Natural killer cell (primary cell): ENCODE measurements at regions not wholly inside any gene's neighbourhood (a gene's known extent, or its start where the extent isn't known, plus 50 kb on each side); places are given as distances from the start of the nearest gene placed in this dataset.

Experiments used
- ATAC-seq, 3 donors: fragments of 150-1000 bp in 2 of 3; fragments of 200-7000 bp in 1 of 3; cut with Tn5 transposase; 1 replicate in 1 of 3; 2 replicates in 2 of 3; pipeline ENCODE4 v1.10.0; 2021; ENCODE audit warnings: mild to moderate bottlenecking in 2 of 3, moderate library complexity in 2 of 3
- DNase-seq, 2 donors: peaks; one replicate each; pipeline versions ENCODE4 v3.0.0 to v3.0.0-alpha.2; 2013 to 2021; ENCODE audit warnings: mixed read lengths in 1 of 2
- H3K27ac ChIP-seq: one replicate; pipeline ENCODE4 v1.5.1; 2013; ENCODE audit warnings: mild to moderate bottlenecking, low read length
- H3K27me3 ChIP-seq: one replicate; pipeline ENCODE4 v1.6.1; 2013; ENCODE audit warnings: low read length; ENCODE audit not compliant: control insufficient read depth, insufficient read depth
- H3K36me3 ChIP-seq: one replicate; pipeline ENCODE4 v1.6.1; 2013; ENCODE audit warnings: low read length; ENCODE audit not compliant: control insufficient read depth, insufficient read depth
- H3K4me1 ChIP-seq: one replicate; pipeline ENCODE4 v1.6.1; 2013; ENCODE audit warnings: low read length; ENCODE audit not compliant: control insufficient read depth, insufficient read depth
- H3K4me3 ChIP-seq: one replicate; pipeline ENCODE4 v1.5.1; 2013; ENCODE audit warnings: low read length
- H3K9me3 ChIP-seq: one replicate; pipeline ENCODE4 v1.6.1; 2013; ENCODE audit warnings: low read length; ENCODE audit not compliant: control insufficient read depth, insufficient read depth
- H3K27ac Mint-ChIP-seq, 2 donors: one replicate each; pipeline ENCODE4 v1.8.0; 2022; ENCODE audit warnings: mild to moderate bottlenecking in 2 of 2, mixed read lengths in 2 of 2, moderate library complexity in 1 of 2
- H3K27me3 Mint-ChIP-seq, 2 donors: one replicate each; pipeline ENCODE4 v1.8.0; 2022; ENCODE audit warnings: low read depth in 2 of 2, mixed read lengths in 2 of 2
- H3K36me3 Mint-ChIP-seq: one replicate; pipeline ENCODE4 v1.8.0; 2022; ENCODE audit warnings: mixed read lengths
- H3K4me1 Mint-ChIP-seq, 2 donors: one replicate each; pipeline ENCODE4 v1.8.0; 2022; ENCODE audit warnings: mixed read lengths in 2 of 2
- H3K4me3 Mint-ChIP-seq: one replicate; pipeline ENCODE4 v1.8.0; 2022; ENCODE audit warnings: mild to moderate bottlenecking, moderate library complexity, mixed read lengths
- H3K9me3 Mint-ChIP-seq, 2 donors: one replicate each; pipeline ENCODE4 v1.8.0; 2022; ENCODE audit warnings: mixed read lengths in 2 of 2
- WGBS: methylation state at CpG from one replicate; pipeline ENCODE4 v1.1.7; 2013; ENCODE audit warnings: missing lambda C conversion rate; ENCODE audit not compliant: insufficient coverage; 5-methylcytosine and 5-hydroxymethylcytosine counted together
- intact Hi-C: fragments of 100-400 bp; cut with micrococcal nuclease; formaldehyde crosslinking; loops from one replicate; pipeline ENCODE4 v1.14.2; 2022
- TF ChIP-seq, protein P1 (sequence below): fragments of 200-600 bp; IDR thresholded peaks from one replicate; pipeline ENCODE4 v1.8.0; 2022; ENCODE audit warnings: antibody characterized with exemption

- no peak overlapping the region for H3K27ac Mint-ChIP-seq
- peaks cover 0 to 3% of the 10 kb centered on the region in 2 donors for H3K9me3 Mint-ChIP-seq
- H3K4me3 Mint-ChIP-seq, result no peak overlapping the region
- Histone ChIP-seq H3K27me3 (no peaks in the 10 kb centered on the region), H3K4me3 (no peak overlapping the region), H3K4me1 (peaks cover 18% of the 10 kb centered on the region), H3K9me3 (no peaks in the 10 kb centered on the region), H3K36me3 (no peaks in the 10 kb centered on the region), H3K27ac (no peak overlapping the region)
- 84% methylated on average over 7 of the region's 7 CpGs for WGBS
- intact Hi-C loops, result no loop called here
- H3K36me3 Mint-ChIP-seq, result no peaks in the 10 kb centered on the region
- peaks cover 0 to 4% of the 10 kb centered on the region in 2 donors for H3K27me3 Mint-ChIP-seq
- DNase-seq (no peak), ATAC-seq (no peak)
- H3K4me1 Mint-ChIP-seq, result peaks cover 15 to 28% of the 10 kb centered on the region in 2 donors
- TF ChIP-seq, protein P1, sequence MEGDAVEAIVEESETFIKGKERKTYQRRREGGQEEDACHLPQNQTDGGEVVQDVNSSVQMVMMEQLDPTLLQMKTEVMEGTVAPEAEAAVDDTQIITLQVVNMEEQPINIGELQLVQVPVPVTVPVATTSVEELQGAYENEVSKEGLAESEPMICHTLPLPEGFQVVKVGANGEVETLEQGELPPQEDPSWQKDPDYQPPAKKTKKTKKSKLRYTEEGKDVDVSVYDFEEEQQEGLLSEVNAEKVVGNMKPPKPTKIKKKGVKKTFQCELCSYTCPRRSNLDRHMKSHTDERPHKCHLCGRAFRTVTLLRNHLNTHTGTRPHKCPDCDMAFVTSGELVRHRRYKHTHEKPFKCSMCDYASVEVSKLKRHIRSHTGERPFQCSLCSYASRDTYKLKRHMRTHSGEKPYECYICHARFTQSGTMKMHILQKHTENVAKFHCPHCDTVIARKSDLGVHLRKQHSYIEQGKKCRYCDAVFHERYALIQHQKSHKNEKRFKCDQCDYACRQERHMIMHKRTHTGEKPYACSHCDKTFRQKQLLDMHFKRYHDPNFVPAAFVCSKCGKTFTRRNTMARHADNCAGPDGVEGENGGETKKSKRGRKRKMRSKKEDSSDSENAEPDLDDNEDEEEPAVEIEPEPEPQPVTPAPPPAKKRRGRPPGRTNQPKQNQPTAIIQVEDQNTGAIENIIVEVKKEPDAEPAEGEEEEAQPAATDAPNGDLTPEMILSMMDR, result no peak
Measured at GRCh38 chr2:10238396-10238795, 64.3 kb upstream of the HPCAL1 start.

GRCh38 chr2:10238991-10239485, 63.7 kb upstream of the HPCAL1 start:
- H3K27ac ChIP-seq, result no peak overlapping the region
- H3K27ac Mint-ChIP-seq, result no peak overlapping the region
- H3K9me3 Mint-ChIP-seq, result no peaks in the 10 kb centered on the region
- H3K27me3 Mint-ChIP-seq, result peaks cover 0 to 8% of the 10 kb centered on the region in 2 donors
- H3K4me1 ChIP-seq, result peaks cover 18% of the 10 kb centered on the region
- H3K4me3 Mint-ChIP-seq, result no peak overlapping the region
- H3K9me3 ChIP-seq, result no peaks in the 10 kb centered on the region
- H3K36me3 ChIP-seq, result no peaks in the 10 kb centered on the region
- H3K36me3 Mint-ChIP-seq, result no peaks in the 10 kb centered on the region
- TF ChIP-seq, protein P1, result no peak
- 90% methylated on average over 11 of the region's 13 CpGs for WGBS
- H3K27me3 ChIP-seq, result no peaks in the 10 kb centered on the region
- no peak for ATAC-seq
- no peak for DNase-seq
- H3K4me3 ChIP-seq, result no peak overlapping the region
- H3K4me1 Mint-ChIP-seq, result peaks cover 9 to 22% of the 10 kb centered on the region in 2 donors
- intact Hi-C loops, result no loop called here

- no peak overlapping the region for H3K4me3 Mint-ChIP-seq
- intact Hi-C loops, result no loop called here
- DNase-seq (no peak), ATAC-seq (no peak)
- no peak overlapping the region for H3K27ac ChIP-seq
- H3K4me1 Mint-ChIP-seq, result peaks cover 8 to 21% of the 10 kb centered on the region in 2 donors
- no peaks in the 10 kb centered on the region for H3K9me3 Mint-ChIP-seq
- peaks cover 0 to 8% of the 10 kb centered on the region in 2 donors for H3K27me3 Mint-ChIP-seq
- no peak overlapping the region for H3K27ac Mint-ChIP-seq
- H3K4me1 ChIP-seq, result peaks cover 18% of the 10 kb centered on the region
- H3K36me3 ChIP-seq, result no peaks in the 10 kb centered on the region
- no peaks in the 10 kb centered on the region for H3K9me3 ChIP-seq
- H3K27me3 ChIP-seq, result no peaks in the 10 kb centered on the region
- no peaks in the 10 kb centered on the region for H3K36me3 Mint-ChIP-seq
- no peak overlapping the region for H3K4me3 ChIP-seq
- TF ChIP-seq, protein P1, result no peak
- WGBS, result 78% methylated on average over 14 of the region's 14 CpGs
Measured at GRCh38 chr2:10239561-10239967, 63.1 kb upstream of the HPCAL1 start.

- peaks cover 7 to 17% of the 10 kb centered on the region in 2 donors for H3K4me1 Mint-ChIP-seq
- Histone ChIP-seq H3K36me3 (no peaks in the 10 kb centered on the region), H3K27ac (no peak overlapping the region), H3K9me3 (no peaks in the 10 kb centered on the region), H3K4me1 (peaks cover 12% of the 10 kb centered on the region), H3K27me3 (no peaks in the 10 kb centered on the region), H3K4me3 (no peak overlapping the region)
- H3K4me3 Mint-ChIP-seq, result no peak overlapping the region
- H3K27ac Mint-ChIP-seq, result no peak overlapping the region
- no peaks in the 10 kb centered on the region for H3K36me3 Mint-ChIP-seq
- TF ChIP-seq, protein P1, result no peak
- WGBS, result 90% methylated on average over 13 of the region's 18 CpGs
- H3K27me3 Mint-ChIP-seq, result peaks cover 0 to 8% of the 10 kb centered on the region in 2 donors
- no peak for ATAC-seq
- intact Hi-C loops, result no loop called here
- DNase-seq, result no peak
- no peaks in the 10 kb centered on the region for H3K9me3 Mint-ChIP-seq
Measured at GRCh38 chr2:10240161-10240681, 62.5 kb upstream of the HPCAL1 start.
